GM18502 (cell line): ENCODE measurements at regions not wholly inside any gene's neighbourhood (a gene's known extent, or its start where the extent isn't known, plus 50 kb on each side); places are given as distances from the start of the nearest gene placed in this dataset.

ENCODE experiments used
- ATAC-seq: cut with Tn5 transposase; IDR thresholded peaks from one replicate; pipeline ENCODE4 v1.9.1; 2021; ENCODE audit warnings: mild to moderate bottlenecking; ENCODE audit not compliant: unreplicated experiment, poor library complexity

GRCh38 chr16:86710602-86710950, 132.2 kb downstream of the FOXL1 start:
- ATAC-seq, result no peak

GRCh38 chr16:86712158-86713009, 134.0 kb downstream of the FOXL1 start:
- ATAC-seq, result no peak

- no peak for ATAC-seq
Measured at GRCh38 chr16:86713021-86713631, 134.8 kb downstream of the FOXL1 start.

- ATAC-seq, result no peak
Measured at GRCh38 chr16:86714166-86714565, 135.8 kb downstream of the FOXL1 start.

- ATAC-seq, result no peak
Measured at GRCh38 chr16:86716649-86717048, 138.3 kb downstream of the FOXL1 start.

GRCh38 chr16:86718118-86718517, 139.8 kb downstream of the FOXL1 start:
- ATAC-seq, result no peak

GRCh38 chr16:86722970-86723369, 144.6 kb downstream of the FOXL1 start:
- ATAC-seq, result no peak

GRCh38 chr16:86723689-86724088, 145.3 kb downstream of the FOXL1 start:
- no peak for ATAC-seq

- ATAC-seq, result no peak
Measured at GRCh38 chr16:86725401-86725800, 147.1 kb downstream of the FOXL1 start.

GRCh38 chr16:86726340-86726739, 148.0 kb downstream of the FOXL1 start:
- ATAC-seq, result no peak

GRCh38 chr16:86727131-86727530, 148.8 kb downstream of the FOXL1 start:
- ATAC-seq, result no peak

- ATAC-seq, result no peak
Measured at GRCh38 chr16:86727632-86728031, 149.3 kb downstream of the FOXL1 start.

- ATAC-seq, result no peak
Measured at GRCh38 chr16:86729686-86730085, 151.3 kb downstream of the FOXL1 start.

- no peak for ATAC-seq
Measured at GRCh38 chr16:86730086-86730485, 151.7 kb downstream of the FOXL1 start.

- ATAC-seq, result no peak
Measured at GRCh38 chr16:86730597-86730996, 152.2 kb downstream of the FOXL1 start.

- no peak for ATAC-seq
Measured at GRCh38 chr16:86732621-86733295, 154.4 kb downstream of the FOXL1 start.

GRCh38 chr16:86733546-86734254, 155.4 kb downstream of the FOXL1 start:
- no peak for ATAC-seq

GRCh38 chr16:86734543-86735460, 156.5 kb downstream of the FOXL1 start:
- ATAC-seq, result no peak

- ATAC-seq, result no peak
Measured at GRCh38 chr16:86735727-86736126, 157.4 kb downstream of the FOXL1 start.

- ATAC-seq, result no peak
Measured at GRCh38 chr16:86736502-86736901, 158.2 kb downstream of the FOXL1 start.
